ENCODE measurements at regions not wholly inside any gene's neighbourhood (a gene's known extent, or its start where the extent isn't known, plus 50 kb on each side); places are given as distances from the start of the nearest gene placed in this dataset.
"Not testable (repeated sequence)": the region's sequence is repeated elsewhere in the genome, so short reads cannot be mapped to it uniquely, and the experiment has no call there.

DNA sequence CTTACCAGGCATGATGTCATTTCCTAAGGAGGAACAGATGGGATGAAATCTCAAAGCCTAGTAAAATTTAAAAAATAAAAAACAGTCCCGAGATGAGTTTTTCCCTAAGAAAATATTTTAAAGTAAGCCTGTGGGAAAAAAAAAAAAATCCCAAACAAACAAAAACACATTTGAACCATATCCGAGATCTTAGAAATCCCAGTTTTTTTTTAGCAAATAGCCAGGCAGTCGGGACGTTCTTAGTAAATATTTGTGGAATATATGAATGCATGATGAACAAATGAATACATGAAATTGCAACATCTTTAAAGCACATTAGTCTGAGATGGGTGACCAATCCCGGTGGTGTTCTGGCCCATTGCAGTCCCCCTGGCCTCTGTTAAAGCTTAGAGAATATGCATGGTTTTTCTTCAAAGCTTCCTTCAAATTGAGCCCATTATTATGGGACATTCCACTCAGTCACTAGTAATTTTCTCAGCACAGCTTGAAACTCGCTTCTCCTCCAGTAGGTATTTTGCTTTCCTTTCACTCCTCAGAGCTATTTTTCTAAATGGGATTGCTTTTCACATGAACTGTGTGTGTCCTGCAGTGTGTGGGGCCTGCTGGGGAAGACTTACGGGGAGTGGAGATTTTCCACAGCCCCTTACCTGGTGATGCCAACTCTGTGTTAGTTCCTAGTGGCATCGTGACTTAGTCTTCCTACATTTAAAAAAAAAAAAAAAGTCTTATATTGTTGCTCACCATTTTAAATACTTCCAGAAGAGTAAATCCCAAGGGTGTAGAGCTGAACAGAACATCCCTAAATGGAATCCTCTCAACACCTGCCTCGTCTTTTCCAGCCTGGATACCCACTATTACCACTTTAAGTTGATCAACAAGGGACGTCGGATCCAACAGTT is 255.6 kb upstream of the NBPF12 start:
- DNase-seq: not testable (repeated sequence)

GRCh38 chr1:146673729-146674299 is 264.3 kb upstream of the NBPF12 start:
- not testable (repeated sequence) for H3K36me3 ChIP-seq; DNase-seq; H3K4me3 ChIP-seq (ENCODE audit: low read depth, low read length); H3K9me3 ChIP-seq; H3K4me1 ChIP-seq; H3K27me3 ChIP-seq

More for the DNA sequence above, 255.6 kb upstream of the NBPF12 start:
- not testable (repeated sequence) for H3K27me3 ChIP-seq; H3K4me3 ChIP-seq (ENCODE audit: low read depth, low read length); H3K9me3 ChIP-seq; H3K4me1 ChIP-seq; H3K36me3 ChIP-seq

- H3K36me3 ChIP-seq; H3K4me3 ChIP-seq (ENCODE audit: low read depth, low read length); H3K4me1 ChIP-seq; H3K27me3 ChIP-seq; DNase-seq; H3K9me3 ChIP-seq: not testable (repeated sequence)
These were observed 265.5 kb upstream of the NBPF12 start for GRCh38 chr1:146672608-146673007.

DNA sequence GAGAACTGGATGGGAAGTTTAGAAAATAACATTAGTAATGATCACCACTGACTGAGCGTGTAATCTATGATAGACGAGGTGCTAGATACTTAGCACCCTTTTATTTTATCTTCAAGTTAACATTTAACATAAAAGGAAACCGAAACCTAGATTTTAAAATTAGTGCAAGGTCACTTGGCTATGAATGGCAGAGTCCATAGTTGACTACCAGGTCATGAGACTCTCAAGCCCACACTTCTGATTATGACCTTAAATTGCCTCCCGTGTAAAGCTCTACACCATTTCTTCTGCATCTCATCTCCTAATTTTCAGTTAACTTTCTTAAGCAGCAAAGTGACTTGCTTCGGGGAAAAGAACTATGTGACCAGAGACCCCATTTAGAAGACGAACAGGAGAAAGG is 266.5 kb upstream of the NBPF12 start:
- H3K9me3 ChIP-seq; H3K27me3 ChIP-seq; DNase-seq; H3K4me3 ChIP-seq (ENCODE audit: low read depth, low read length); H3K36me3 ChIP-seq; H3K4me1 ChIP-seq: not testable (repeated sequence)

DNA sequence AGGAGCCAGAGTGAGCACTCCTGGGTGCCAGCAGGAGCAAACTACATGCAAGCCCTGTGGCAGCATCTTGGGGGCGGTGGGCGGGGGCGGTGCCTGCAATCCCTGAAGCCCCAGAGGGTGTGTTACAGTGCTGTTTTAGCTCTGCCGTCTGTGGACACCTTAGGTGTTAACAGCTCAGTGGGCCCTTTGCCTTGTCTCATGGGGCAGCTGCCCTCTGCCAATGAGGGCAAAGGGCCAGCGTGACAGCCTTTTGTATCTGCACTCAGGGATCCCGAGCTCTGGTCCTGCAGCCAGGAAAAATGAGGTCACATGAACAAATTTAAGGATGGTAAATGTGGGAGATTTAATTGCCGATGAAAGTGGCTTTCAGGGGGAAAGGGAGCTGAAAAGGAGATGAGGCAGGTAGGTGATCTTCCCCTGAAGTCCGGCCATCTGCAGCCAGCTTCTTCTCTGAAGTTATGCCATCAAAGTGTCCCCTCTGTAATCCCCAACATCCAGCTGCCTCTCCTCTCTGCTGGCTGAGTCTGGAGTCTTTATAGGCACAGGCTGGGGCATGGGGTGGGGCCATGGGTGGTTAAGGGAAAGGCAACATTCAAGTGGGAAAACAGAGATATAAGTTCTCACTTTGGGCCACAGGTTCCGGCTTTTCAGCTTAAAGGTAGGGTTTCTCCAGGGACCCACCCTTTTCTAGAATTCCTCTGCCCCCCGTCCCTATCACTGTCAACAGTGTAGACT is 267.1 kb upstream of the NBPF12 start:
- not testable (repeated sequence) for H3K9me3 ChIP-seq; H3K36me3 ChIP-seq; H3K27me3 ChIP-seq; DNase-seq; H3K4me3 ChIP-seq (ENCODE audit: low read depth, low read length); H3K4me1 ChIP-seq

GRCh38 chr1:146666275-146666674 is 271.8 kb upstream of the NBPF12 start:
- not testable (repeated sequence) for H3K36me3 ChIP-seq

DNA sequence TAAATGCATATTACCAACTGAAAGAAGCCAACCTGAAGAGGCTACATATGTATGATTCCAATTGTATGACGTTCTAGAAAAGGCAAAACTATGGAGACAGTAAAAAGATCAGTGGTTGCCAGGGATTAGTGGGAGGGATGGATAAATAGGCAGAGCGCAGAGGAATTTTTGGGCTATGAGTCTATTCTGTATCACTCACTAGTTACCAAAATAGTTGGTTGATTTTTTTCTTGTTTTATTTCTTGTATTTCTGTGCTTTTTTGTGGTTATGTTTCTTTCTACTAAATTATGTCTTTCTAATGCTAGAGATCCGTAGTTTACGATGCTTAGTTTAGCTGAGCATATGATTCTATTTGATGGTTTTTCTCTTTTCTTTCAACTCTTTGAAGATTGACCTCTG is 277.9 kb upstream of the NBPF12 start:
- not testable (repeated sequence) for DNase-seq

More at GRCh38 chr1:146666275-146666674, 271.8 kb upstream of the NBPF12 start:
- not testable (repeated sequence) for DNase-seq; H3K9me3 ChIP-seq; H3K27me3 ChIP-seq; H3K4me3 ChIP-seq (ENCODE audit: low read depth, low read length); H3K4me1 ChIP-seq

GRCh38 chr1:146656356-146657060 is 281.6 kb upstream of the NBPF12 start:
- not testable (repeated sequence) for H3K36me3 ChIP-seq; H3K4me3 ChIP-seq (ENCODE audit: low read depth, low read length); DNase-seq; H3K27me3 ChIP-seq; H3K4me1 ChIP-seq; H3K9me3 ChIP-seq

More for the DNA sequence above, 277.9 kb upstream of the NBPF12 start:
- H3K36me3 ChIP-seq; H3K4me3 ChIP-seq (ENCODE audit: low read depth, low read length); H3K9me3 ChIP-seq; H3K27me3 ChIP-seq; H3K4me1 ChIP-seq: not testable (repeated sequence)

DNA sequence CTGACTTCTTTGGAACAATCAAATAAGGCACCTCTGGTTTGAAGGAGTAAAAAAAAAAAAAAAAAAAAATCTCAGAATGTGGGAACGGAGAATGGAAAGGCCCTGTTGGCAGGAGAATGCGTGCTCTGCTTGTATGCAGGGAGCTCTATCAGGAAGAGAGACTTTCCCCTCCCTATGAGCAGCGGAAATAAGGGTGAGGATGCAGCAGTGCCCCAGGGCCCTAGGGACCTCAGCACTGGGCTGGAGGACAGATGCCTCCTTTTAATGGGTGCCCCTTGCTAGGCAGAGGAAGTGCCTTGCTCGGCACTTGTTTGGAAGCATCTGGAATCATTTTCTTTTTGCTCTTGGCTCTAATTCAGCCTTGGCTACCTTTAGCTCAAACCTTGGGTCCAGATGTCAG is 283.4 kb upstream of the NBPF12 start:
- not testable (repeated sequence) for H3K9me3 ChIP-seq; H3K4me1 ChIP-seq; H3K4me3 ChIP-seq (ENCODE audit: low read depth, low read length); H3K27me3 ChIP-seq; DNase-seq; H3K36me3 ChIP-seq

- not testable (repeated sequence) for H3K4me1 ChIP-seq; H3K9me3 ChIP-seq; DNase-seq; H3K36me3 ChIP-seq; H3K27me3 ChIP-seq; H3K4me3 ChIP-seq (ENCODE audit: low read depth, low read length)
These were observed 292.0 kb upstream of the NBPF12 start for GRCh38 chr1:146645978-146646604.

DNA sequence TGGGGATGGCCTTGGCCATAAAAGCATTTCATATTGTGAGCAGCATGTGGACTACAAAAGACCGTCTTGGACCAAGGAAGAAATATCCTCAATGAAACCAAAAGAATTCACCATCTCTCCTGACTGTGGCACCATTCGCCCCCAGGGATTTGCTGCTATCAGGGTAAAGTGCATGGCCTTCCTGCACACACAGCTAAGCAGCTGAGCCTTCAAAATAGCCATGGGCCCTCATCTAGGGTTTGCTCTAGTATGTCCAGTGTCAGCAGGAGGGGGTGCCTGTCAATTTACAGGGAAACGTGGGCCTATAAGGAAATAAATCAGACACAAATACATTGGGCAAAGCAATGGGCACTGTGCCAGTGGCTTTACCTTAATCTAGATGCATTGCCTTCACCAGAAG is 296.6 kb upstream of the NBPF12 start:
- DNase-seq: not testable (repeated sequence)

GRCh38 chr1:146640671-146641070 is 297.5 kb upstream of the NBPF12 start:
- H3K27me3 ChIP-seq; DNase-seq; H3K36me3 ChIP-seq; H3K4me1 ChIP-seq; H3K4me3 ChIP-seq (ENCODE audit: low read depth, low read length); H3K9me3 ChIP-seq: not testable (repeated sequence)

More for the DNA sequence above, 296.6 kb upstream of the NBPF12 start:
- H3K4me1 ChIP-seq; H3K27me3 ChIP-seq; H3K36me3 ChIP-seq; H3K4me3 ChIP-seq (ENCODE audit: low read depth, low read length); H3K9me3 ChIP-seq: not testable (repeated sequence)

GRCh38 chr1:146630302-146630701 is 307.8 kb upstream of the NBPF12 start:
- H3K27me3 ChIP-seq; DNase-seq; H3K9me3 ChIP-seq; H3K36me3 ChIP-seq; H3K4me3 ChIP-seq (ENCODE audit: low read depth, low read length); H3K4me1 ChIP-seq: not testable (repeated sequence)

DNA sequence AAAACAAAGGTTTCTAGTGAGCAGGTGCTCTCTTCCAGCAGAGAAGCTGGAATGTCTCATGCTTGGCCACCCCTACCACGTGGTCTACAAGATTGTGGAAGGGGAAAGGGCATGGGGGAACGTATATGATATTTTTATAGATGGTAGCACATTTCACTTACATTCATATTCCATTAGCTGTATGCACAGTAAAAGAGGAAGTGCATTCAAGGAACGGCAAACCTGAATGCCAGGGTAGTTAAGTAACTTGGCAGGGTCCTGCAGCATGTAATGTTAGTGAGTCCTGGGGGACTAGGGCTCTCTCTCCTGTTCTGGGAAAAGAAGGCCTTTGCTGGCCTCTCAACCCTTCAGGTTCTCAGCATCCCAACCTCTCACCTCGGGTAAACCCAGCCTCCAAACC is 319.5 kb upstream of the NBPF12 start:
- not testable (repeated sequence) for H3K4me3 ChIP-seq (ENCODE audit: low read depth, low read length); DNase-seq

DNA sequence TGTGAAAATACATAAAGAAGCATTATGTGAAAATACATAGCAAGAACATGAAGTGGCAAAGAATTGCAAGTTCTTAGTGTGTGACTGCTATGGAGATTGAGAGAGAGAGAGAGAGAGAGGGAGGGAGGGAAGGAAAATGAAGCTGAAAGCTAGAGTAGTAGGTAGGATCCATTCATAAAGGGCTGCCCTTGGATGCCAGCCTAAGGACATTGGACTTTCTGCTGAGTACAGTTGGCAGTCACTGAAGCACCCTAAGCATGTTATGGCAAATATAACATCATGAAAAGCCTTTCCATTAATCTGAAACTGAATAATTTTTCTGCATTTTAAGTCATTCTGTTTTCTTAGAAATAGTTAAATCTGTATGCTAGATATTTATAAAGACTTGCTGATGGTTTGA is 333.4 kb upstream of the NBPF12 start:
- H3K9me3 ChIP-seq; H3K27me3 ChIP-seq; H3K36me3 ChIP-seq; H3K4me1 ChIP-seq; DNase-seq; H3K4me3 ChIP-seq (ENCODE audit: low read depth, low read length): not testable (repeated sequence)

More for the DNA sequence above, 319.5 kb upstream of the NBPF12 start:
- not testable (repeated sequence) for H3K36me3 ChIP-seq, H3K9me3 ChIP-seq, H3K4me1 ChIP-seq, H3K27me3 ChIP-seq
